ENCODE measurements at regions not wholly inside any gene's neighbourhood (a gene's known extent, or its start where the extent isn't known, plus 50 kb on each side); places are given as distances from the start of the nearest gene placed in this dataset.

- no peak overlapping the region for H2AFZ ChIP-seq (ENCODE audit: low read length)
- no peaks in the 10 kb centered on the region for H4K20me1 ChIP-seq (ENCODE audit: insufficient read depth, low read length)
- H3K4me3 ChIP-seq (ENCODE audit: low read depth, low read length, poor library complexity, severe bottlenecking), result no peak overlapping the region
- H3K4me2 ChIP-seq (ENCODE audit: low read length), result no peak overlapping the region
- H3K27ac ChIP-seq (ENCODE audit: low read depth, low read length, poor library complexity, severe bottlenecking), result no peak overlapping the region
- no peaks in the 10 kb centered on the region for H3K79me2 ChIP-seq (ENCODE audit: insufficient read depth, low read depth, low read length)
- H3K9me3 ChIP-seq (ENCODE audit: low read length), result no peaks in the 10 kb centered on the region
- TF ChIP-seq EZH2phosphoT487 (IDR thresholded peaks at IDR 0.05; ENCODE audit: borderline replicate concordance, low read depth, low read length) (no peak), CTCF (conservative IDR thresholded peaks at IDR 0.05; ENCODE audit: low read length) (no peak)
- intact Hi-C loops (cut with micrococcal nuclease; ENCODE audit: unreplicated experiment), result no loop called here
- ChIA-PET POLR2A (no interaction called here), CTCF (ENCODE audit: unreplicated experiment) (interaction anchor here (0.6 kb wide), 1 partner anchor 8 kb away, joined by 3 read pairs; no protein-coding TSS in a partner anchor)
- DNase-seq (ENCODE audit: low spot score), result no peak
- no peaks in the 10 kb centered on the region for H3K4me1 ChIP-seq (ENCODE audit: insufficient read depth, low read length, poor library complexity, severe bottlenecking)
- no TSS peak for BruUV-seq (replicated peaks)
- H3K9me2 ChIP-seq (ENCODE audit: insufficient read depth, low read length), result no peaks in the 10 kb centered on the region
- H3K36me3 ChIP-seq (ENCODE audit: insufficient read depth, low read length), result no peaks in the 10 kb centered on the region
Observed at GRCh38 chr1:218069180-218069579, 215.9 kb upstream of the RRP15 start.

- no peak for DNase-seq (ENCODE audit: low spot score)
- intact Hi-C loops (cut with micrococcal nuclease; ENCODE audit: unreplicated experiment), result loop anchor here (5.0 kb wide), 1 partner anchor 404 kb away; no protein-coding TSS in a partner anchor
- Histone ChIP-seq H3K36me3 (ENCODE audit: insufficient read depth, low read length) (no peaks in the 10 kb centered on the region), H3K4me3 (ENCODE audit: low read depth, low read length, poor library complexity, severe bottlenecking) (no peak overlapping the region), H3K4me1 (ENCODE audit: insufficient read depth, low read length, poor library complexity, severe bottlenecking) (no peaks in the 10 kb centered on the region), H2AFZ (ENCODE audit: low read length) (no peak overlapping the region), H3K9me2 (ENCODE audit: insufficient read depth, low read length) (no peaks in the 10 kb centered on the region), H3K27ac (ENCODE audit: low read depth, low read length, poor library complexity, severe bottlenecking) (no peak overlapping the region), H3K4me2 (ENCODE audit: low read length) (no peak overlapping the region), H3K79me2 (ENCODE audit: insufficient read depth, low read depth, low read length) (no peaks in the 10 kb centered on the region), H4K20me1 (ENCODE audit: insufficient read depth, low read length) (no peaks in the 10 kb centered on the region), H3K9me3 (ENCODE audit: low read length) (no peaks in the 10 kb centered on the region)
- BruUV-seq (replicated peaks), result no TSS peak
- CTCF ChIA-PET (ENCODE audit: unreplicated experiment), result no interaction called here
- POLR2A ChIA-PET, result interaction anchor here (0.6 kb wide), 1 partner anchor 978 kb away, joined by 4 read pairs; no protein-coding TSS in a partner anchor
- TF ChIP-seq EZH2phosphoT487 (IDR thresholded peaks at IDR 0.05; ENCODE audit: borderline replicate concordance, low read depth, low read length) (no peak), CTCF (conservative IDR thresholded peaks at IDR 0.05; ENCODE audit: low read length) (no peak)
Observed at GRCh38 chr1:218073062-218073461, 212.0 kb upstream of the RRP15 start.

GRCh38 chr1:218078916-218079315 lies 206.2 kb upstream of the RRP15 start:
- H2AFZ ChIP-seq (ENCODE audit: low read length), result no peak overlapping the region
- ChIA-PET POLR2A (interaction anchor here (0.6 kb wide), 2 partner anchors 42 to 250 kb away, joined by 3 to 5 read pairs; no protein-coding TSS in a partner anchor), CTCF (ENCODE audit: unreplicated experiment) (no interaction called here)
- H3K79me2 ChIP-seq (ENCODE audit: insufficient read depth, low read depth, low read length), result no peaks in the 10 kb centered on the region
- no peaks in the 10 kb centered on the region for H3K36me3 ChIP-seq (ENCODE audit: insufficient read depth, low read length)
- no peak overlapping the region for H3K4me3 ChIP-seq (ENCODE audit: low read depth, low read length, poor library complexity, severe bottlenecking)
- TF ChIP-seq CTCF (conservative IDR thresholded peaks at IDR 0.05; ENCODE audit: low read length), result no peak
- no peak for TF ChIP-seq EZH2phosphoT487 (IDR thresholded peaks at IDR 0.05; ENCODE audit: borderline replicate concordance, low read depth, low read length)
- intact Hi-C loops (cut with micrococcal nuclease; ENCODE audit: unreplicated experiment), result no loop called here
- no peaks in the 10 kb centered on the region for H3K9me3 ChIP-seq (ENCODE audit: low read length)
- no TSS peak for BruUV-seq (replicated peaks)
- no peak for DNase-seq (ENCODE audit: low spot score)
- no peak overlapping the region for H3K4me2 ChIP-seq (ENCODE audit: low read length)
- no peaks in the 10 kb centered on the region for H4K20me1 ChIP-seq (ENCODE audit: insufficient read depth, low read length)
- H3K9me2 ChIP-seq (ENCODE audit: insufficient read depth, low read length), result no peaks in the 10 kb centered on the region
- H3K27ac ChIP-seq (ENCODE audit: low read depth, low read length, poor library complexity, severe bottlenecking), result no peak overlapping the region
- no peaks in the 10 kb centered on the region for H3K4me1 ChIP-seq (ENCODE audit: insufficient read depth, low read length, poor library complexity, severe bottlenecking)
